ENCODE measurements at regions not wholly inside any gene's neighbourhood (a gene's known extent, or its start where the extent isn't known, plus 50 kb on each side); places are given as distances from the start of the nearest gene placed in this dataset.
A peak's percentile ranks its signal among the peaks of the same experiment; 100 is the strongest.

GRCh38 chr9:31089549-31090221 lies 1294.8 kb upstream of the ACO1 start:
- DNase-seq: no peak

- DNase-seq: no peak
Observed at GRCh38 chr9:31100311-31100710, 1284.1 kb upstream of the ACO1 start.

GRCh38 chr9:31103836-31104235 lies 1280.6 kb upstream of the ACO1 start:
- no peak for DNase-seq

DNA sequence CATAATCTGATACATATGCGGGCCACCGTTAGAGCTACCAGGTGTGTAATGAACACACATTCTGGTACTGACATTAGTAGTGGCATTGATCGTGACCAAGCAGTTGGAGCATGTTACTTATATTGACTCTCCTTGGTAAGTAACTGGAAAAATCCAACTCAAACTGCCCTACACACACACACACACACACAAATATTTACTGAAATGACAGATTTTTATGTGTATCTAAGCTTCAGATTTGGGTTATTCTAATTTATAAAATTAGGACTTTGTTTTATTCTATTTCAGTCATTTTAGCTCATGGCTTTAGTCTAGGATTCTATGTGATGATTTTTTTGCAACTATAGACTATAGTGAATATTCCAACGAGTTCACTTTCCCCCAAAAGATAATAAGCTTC lies 1280.2 kb upstream of the ACO1 start:
- no peak for DNase-seq

DNA sequence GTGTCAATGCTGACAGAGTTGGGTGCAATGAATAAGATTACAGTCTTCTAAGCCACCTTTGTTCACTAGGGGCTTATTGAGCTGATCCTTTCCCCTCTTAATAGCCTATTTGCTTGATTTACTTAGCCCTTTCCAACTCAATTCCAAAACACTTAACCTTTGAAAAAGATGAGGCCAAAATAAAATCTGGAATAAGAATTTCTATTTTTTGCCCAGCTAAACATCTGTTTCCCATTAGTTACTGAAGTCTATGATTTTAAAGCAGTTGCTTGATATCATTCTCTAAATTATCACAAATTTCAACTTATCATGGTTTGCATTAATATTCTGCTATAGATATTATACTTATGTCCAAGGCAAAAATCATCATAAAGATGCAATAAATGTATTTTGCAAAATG lies 1272.0 kb upstream of the ACO1 start:
- DNase-seq: no peak

DNA sequence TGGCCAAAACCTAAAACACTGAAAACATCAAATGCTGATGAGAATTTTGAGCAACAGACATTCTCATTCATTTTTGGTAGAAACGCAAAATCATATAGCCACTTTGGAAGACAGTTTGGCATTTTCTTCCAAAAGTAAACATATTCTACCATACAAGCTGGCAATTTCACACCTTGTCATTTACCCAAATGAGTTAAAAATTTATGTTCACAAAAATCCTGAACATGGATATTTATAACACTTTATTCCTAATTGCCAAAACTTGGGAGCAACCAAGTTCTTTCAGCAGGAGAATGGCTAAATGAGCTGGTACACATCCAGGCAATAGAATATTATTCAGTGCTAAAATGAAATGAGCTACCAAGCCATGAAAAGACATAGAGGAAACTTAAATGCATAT lies 1270.1 kb upstream of the ACO1 start:
- no peak for DNase-seq

- DNase-seq: peak; percentile 21
Observed at GRCh38 chr9:31119890-31120454, 1264.5 kb upstream of the ACO1 start.

GRCh38 chr9:31124389-31124788 lies 1260.1 kb upstream of the ACO1 start:
- DNase-seq: no peak

- DNase-seq: no peak
Observed at GRCh38 chr9:31135567-31135966, 1248.9 kb upstream of the ACO1 start.

DNA sequence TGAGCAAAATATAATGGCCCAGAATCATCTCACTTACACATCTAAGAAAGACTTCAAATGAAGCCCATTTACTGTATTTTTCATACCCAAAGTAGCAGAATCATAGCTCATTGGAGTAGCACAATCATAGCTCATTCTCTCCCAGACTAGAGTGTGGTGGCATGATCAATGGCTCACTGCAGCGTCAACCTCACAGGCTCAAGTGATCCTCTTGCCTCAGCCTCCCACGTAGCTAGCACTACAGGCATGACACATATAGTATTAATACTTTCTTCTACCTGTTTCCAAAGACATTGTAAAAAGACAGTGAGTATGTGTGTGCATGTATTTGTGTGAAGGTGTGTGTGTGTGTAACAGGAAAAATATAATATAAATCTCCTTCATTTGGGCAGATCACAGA lies 1247.9 kb upstream of the ACO1 start:
- DNase-seq: no peak

- no peak for DNase-seq
Observed at GRCh38 chr9:31137176-31138160, 1247.0 kb upstream of the ACO1 start.

GRCh38 chr9:31140316-31140715 lies 1244.1 kb upstream of the ACO1 start:
- no peak for DNase-seq

DNA sequence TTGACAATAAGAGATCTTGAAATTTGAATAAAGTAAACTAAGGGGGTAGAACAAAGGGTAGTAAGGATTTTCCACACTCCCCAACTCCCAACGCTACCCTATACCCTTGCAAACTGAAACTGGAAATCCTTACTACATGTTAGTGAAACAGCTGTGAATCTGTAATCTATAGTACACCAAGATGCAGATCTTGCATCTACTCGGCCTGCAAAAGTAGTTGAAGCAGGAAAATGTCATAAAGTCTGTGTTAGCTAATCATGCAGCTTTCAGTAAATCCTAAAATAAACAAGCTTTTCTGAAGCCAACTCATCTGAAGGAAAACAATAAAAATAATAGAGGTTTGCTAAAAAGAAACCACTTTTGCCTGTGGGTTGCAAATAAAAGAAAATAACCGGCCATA lies 1242.0 kb upstream of the ACO1 start:
- no peak for DNase-seq

- DNase-seq: no peak
Observed at GRCh38 chr9:31144614-31145013, 1239.8 kb upstream of the ACO1 start.

- DNase-seq: no peak
Observed at GRCh38 chr9:31146485-31147166, 1237.8 kb upstream of the ACO1 start.

DNA sequence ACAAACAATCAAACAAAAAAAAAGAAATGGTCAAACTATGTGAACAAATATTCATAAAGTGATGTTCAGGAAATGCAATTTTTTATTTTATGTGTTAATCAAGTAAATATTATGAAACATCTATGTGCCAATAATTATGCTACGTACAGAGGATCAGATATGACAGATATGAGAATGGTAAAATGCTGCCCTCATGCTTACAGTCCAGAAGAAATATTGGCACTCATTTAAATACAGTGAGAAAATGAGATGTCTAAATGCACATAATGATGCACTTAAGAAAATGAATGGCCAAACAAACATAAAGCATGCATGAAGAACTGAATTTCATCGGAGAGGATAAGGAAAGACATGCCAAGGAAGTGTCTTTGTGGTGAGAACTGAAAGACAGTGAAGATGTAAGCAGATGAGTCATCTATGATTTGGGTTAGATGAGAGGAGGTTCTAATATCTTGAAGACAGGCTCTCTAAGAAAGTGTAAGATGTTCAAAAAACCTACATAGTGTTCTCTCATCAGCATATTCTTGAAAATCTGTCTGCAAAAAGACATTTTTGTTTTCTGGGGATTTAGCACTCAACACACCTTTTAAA lies 1231.1 kb upstream of the ACO1 start:
- no peak for DNase-seq

GRCh38 chr9:31166516-31166915 lies 1217.9 kb upstream of the ACO1 start:
- no peak for DNase-seq

GRCh38 chr9:31168161-31168560 lies 1216.3 kb upstream of the ACO1 start:
- no peak for DNase-seq

GRCh38 chr9:31174681-31175080 lies 1209.8 kb upstream of the ACO1 start:
- no peak for DNase-seq

GRCh38 chr9:31183866-31184265 lies 1200.6 kb upstream of the ACO1 start:
- DNase-seq: no peak

GRCh38 chr9:31185831-31186230 lies 1198.6 kb upstream of the ACO1 start:
- DNase-seq: no peak

- no peak for DNase-seq
Observed at GRCh38 chr9:31188496-31188895, 1195.9 kb upstream of the ACO1 start.
